Spleen (tissue), 11 donors: ENCODE measurements at regions not wholly inside any gene's neighbourhood (a gene's known extent, or its start where the extent isn't known, plus 50 kb on each side); places are given as distances from the start of the nearest gene placed in this dataset.
"Not testable (repeated sequence)": the region's sequence is repeated elsewhere in the genome, so short reads cannot be mapped to it uniquely, and the experiment has no call there.

ENCODE experiments used
- DNase-seq: peaks from one replicate; pipeline ENCODE4 v3.0.0-alpha.2; 2020
- H3K27ac ChIP-seq, 8 donors: fragments of 200-600 bp; sonication (generic) in 7 of 8; 1 replicate in 4 of 8; 2 replicates in 4 of 8; pipeline versions ENCODE4 v1.5.0 to v1.8.0; 2016 to 2021; ENCODE audit warnings: inconsistent platforms in 4 of 8, mild to moderate bottlenecking in 4 of 8, moderate library complexity in 1 of 8
- H3K27me3 ChIP-seq, 7 donors: fragments of 200-600 bp; sonication (generic) in 6 of 7; replicated peaks in 1 of 7; 1 replicate in 4 of 7; 2 replicates in 3 of 7; pipeline versions ENCODE4 v1.5.0 to v1.8.0; 2016 to 2021; ENCODE audit warnings: inconsistent platforms in 3 of 7, mild to moderate bottlenecking in 1 of 7
- H3K36me3 ChIP-seq, 6 donors: fragments of 200-600 bp; sonication (generic) in 5 of 6; 1 replicate in 4 of 6; 2 replicates in 2 of 6; pipeline versions ENCODE4 v1.5.0 to v1.8.0; 2016 to 2021; ENCODE audit warnings: inconsistent platforms in 2 of 6
- H3K4me1 ChIP-seq, 6 donors: fragments of 200-600 bp; sonication (generic) in 5 of 6; 1 replicate in 3 of 6; 2 replicates in 3 of 6; pipeline versions ENCODE4 v1.5.0 to v1.8.0; 2016 to 2021; ENCODE audit warnings: inconsistent platforms in 3 of 6
- H3K4me3 ChIP-seq, 8 donors: fragments of 200-600 bp; sonication (generic) in 7 of 8; 1 replicate in 4 of 8; 2 replicates in 4 of 8; pipeline versions ENCODE4 v1.5.0 to v1.8.0; 2016 to 2021; ENCODE audit warnings: inconsistent platforms in 4 of 8, mild to moderate bottlenecking in 4 of 8, moderate library complexity in 2 of 8
- H3K9me3 ChIP-seq, 8 donors: fragments of 200-600 bp; sonication (generic) in 7 of 8; 1 replicate in 4 of 8; 2 replicates in 4 of 8; pipeline versions ENCODE4 v1.5.0 to v1.8.0; 2016 to 2021; ENCODE audit warnings: inconsistent platforms in 4 of 8
- POLR2A ChIP-seq, 3 donors: fragments of 450-650 bp; IDR thresholded peaks; one replicate each; pipeline ENCODE4 v1.5.1; 2017; ENCODE audit warnings: antibody characterized with exemption in 3 of 3, mild to moderate bottlenecking in 1 of 3
- POLR2AphosphoS5 ChIP-seq, 3 donors: sonication (generic); formaldehyde crosslinking; IDR thresholded peaks; one replicate each; pipeline ENCODE4 v1.5.1; 2017; ENCODE audit warnings: antibody characterized with exemption in 3 of 3
- WGBS, 5 donors: extraction: QIAGEN DNeasy Blood & Tissue Kit in 3 of 5; methylation state at CpG; one replicate each; pipeline versions ENCODE4 v1.1.5 to v1.1.7; 2013 to 2018; 5-methylcytosine and 5-hydroxymethylcytosine counted together
- intact Hi-C: fragments of 100-400 bp; cut with DNase I; formaldehyde crosslinking; loops from one replicate; pipeline ENCODE4 v1.15.0; 2023; ENCODE audit warnings: low total_unique reads
- TF ChIP-seq, protein P1 (sequence below), 11 experiments: fragments of 200-600 bp in 7 of 11; fragments of 450-650 bp in 4 of 11; sonication (generic) in 4 of 11; IDR thresholded peaks in 8 of 11; conservative IDR thresholded peaks in 3 of 11; 1 replicate in 7 of 11; 2 replicates in 4 of 11; pipeline versions ENCODE4 v1.4.0 to v1.8.0; 2016 to 2021; ENCODE audit warnings: antibody characterized with exemption in 11 of 11, inconsistent platforms in 4 of 11, mild to moderate bottlenecking in 1 of 11
- donor health status: healthy with polysubstance abuse.
- donor health status: DM: no; HTN: no; CAD: no; lungs with moderate emphysema.
- donor health status: DM: no; HTN: no; CAD: no.
- donor health status: Bipolar disorder and iron deficiency.
- donor health status: healthy.
- donor health status: DM: no; HTN: no; CAD: no.
- donor health status: DM: yes; HTN: yes; CAD: no.

DNA sequence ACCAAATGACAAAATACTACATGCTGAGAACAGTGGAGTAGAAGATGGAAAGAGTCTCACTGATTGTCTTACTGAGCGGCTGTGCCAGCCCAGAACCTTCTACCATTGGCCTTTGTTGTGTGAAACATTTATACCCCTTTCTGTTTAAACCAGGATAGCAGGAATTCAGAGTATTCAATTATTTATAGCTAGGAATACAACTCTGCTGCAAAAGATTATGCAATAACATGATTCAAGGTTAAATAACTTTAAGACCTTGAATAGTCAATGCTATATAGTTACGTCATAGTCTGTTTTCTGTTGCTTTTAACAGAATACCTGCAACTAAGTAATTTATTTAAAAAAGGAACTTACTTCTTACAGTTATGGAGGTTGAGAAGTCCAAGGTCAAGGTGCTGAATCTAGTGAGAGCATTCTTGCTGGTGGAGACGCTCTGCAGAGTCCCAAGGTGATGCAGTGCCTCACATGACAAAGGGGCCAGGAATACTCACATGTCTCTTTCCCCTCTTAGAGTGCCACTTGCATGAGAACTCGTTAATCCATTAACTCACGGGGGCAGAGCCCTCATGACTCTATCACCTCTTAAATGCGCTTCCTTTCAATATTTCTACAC is 371.8 kb downstream of the MDFIC start:
- Histone ChIP-seq H3K9me3 (no peaks in the 10 kb centered on the region), H3K27ac (no peak overlapping the region), H3K27me3 (no peaks in the 10 kb centered on the region), H3K36me3 (no peaks in the 10 kb centered on the region), H3K4me1 (no peaks in the 10 kb centered on the region), H3K4me3 (no peak overlapping the region)
- intact Hi-C loops = no loop called here
- TF ChIP-seq POLR2AphosphoS5 (IDR thresholded peaks at IDR 0.05) (no peak), POLR2A (IDR thresholded peaks at IDR 0.05) (no peak)
- TF ChIP-seq, protein P1, sequence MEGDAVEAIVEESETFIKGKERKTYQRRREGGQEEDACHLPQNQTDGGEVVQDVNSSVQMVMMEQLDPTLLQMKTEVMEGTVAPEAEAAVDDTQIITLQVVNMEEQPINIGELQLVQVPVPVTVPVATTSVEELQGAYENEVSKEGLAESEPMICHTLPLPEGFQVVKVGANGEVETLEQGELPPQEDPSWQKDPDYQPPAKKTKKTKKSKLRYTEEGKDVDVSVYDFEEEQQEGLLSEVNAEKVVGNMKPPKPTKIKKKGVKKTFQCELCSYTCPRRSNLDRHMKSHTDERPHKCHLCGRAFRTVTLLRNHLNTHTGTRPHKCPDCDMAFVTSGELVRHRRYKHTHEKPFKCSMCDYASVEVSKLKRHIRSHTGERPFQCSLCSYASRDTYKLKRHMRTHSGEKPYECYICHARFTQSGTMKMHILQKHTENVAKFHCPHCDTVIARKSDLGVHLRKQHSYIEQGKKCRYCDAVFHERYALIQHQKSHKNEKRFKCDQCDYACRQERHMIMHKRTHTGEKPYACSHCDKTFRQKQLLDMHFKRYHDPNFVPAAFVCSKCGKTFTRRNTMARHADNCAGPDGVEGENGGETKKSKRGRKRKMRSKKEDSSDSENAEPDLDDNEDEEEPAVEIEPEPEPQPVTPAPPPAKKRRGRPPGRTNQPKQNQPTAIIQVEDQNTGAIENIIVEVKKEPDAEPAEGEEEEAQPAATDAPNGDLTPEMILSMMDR (IDR thresholded peaks at IDR 0.05 in 8 of 11, conservative IDR thresholded peaks at IDR 0.05 in 3 of 11) = no peak
- WGBS, 5 donors = 65 to 70% (median 70%) methylated on average over 6 of the region's 6 CpGs
- DNase-seq = no peak

GRCh38 chr7:115292381-115292780 is 370.5 kb downstream of the MDFIC start:
- Histone ChIP-seq H3K4me1 (no peaks in the 10 kb centered on the region), H3K4me3 (no peak overlapping the region), H3K9me3 (no peaks in the 10 kb centered on the region), H3K27me3 (no peaks in the 10 kb centered on the region), H3K36me3 (no peaks in the 10 kb centered on the region), H3K27ac (no peak overlapping the region)
- no peak for TF ChIP-seq POLR2AphosphoS5 (IDR thresholded peaks at IDR 0.05)
- no peak for TF ChIP-seq POLR2A (IDR thresholded peaks at IDR 0.05)
- TF ChIP-seq, protein P1 (IDR thresholded peaks at IDR 0.05 in 8 of 11, conservative IDR thresholded peaks at IDR 0.05 in 3 of 11) = no peak
- intact Hi-C loops = no loop called here
- WGBS, 5 donors = 80 to 94% (median 90%) methylated on average over 3 of the region's 3 CpGs
- DNase-seq = no peak

GRCh38 chr7:115289971-115290370 is 368.1 kb downstream of the MDFIC start:
- intact Hi-C loops = no loop called here
- WGBS, 5 donors = 76 to 87% (median 84%) methylated on average over 2 of the region's 2 CpGs
- DNase-seq = no peak
- Histone ChIP-seq H3K27ac (no peak overlapping the region), H3K4me3 (no peak overlapping the region), H3K4me1 (no peaks in the 10 kb centered on the region), H3K27me3 (no peaks in the 10 kb centered on the region), H3K36me3 (no peaks in the 10 kb centered on the region), H3K9me3 (no peaks in the 10 kb centered on the region)
- TF ChIP-seq, protein P1 (IDR thresholded peaks at IDR 0.05 in 8 of 11, conservative IDR thresholded peaks at IDR 0.05 in 3 of 11) = no peak
- TF ChIP-seq POLR2A (IDR thresholded peaks at IDR 0.05) (no peak), POLR2AphosphoS5 (IDR thresholded peaks at IDR 0.05) (no peak)

- intact Hi-C loops = no loop called here
- DNase-seq = no peak
- no peaks in the 10 kb centered on the region for H3K27me3 ChIP-seq
- H3K9me3 ChIP-seq = peaks cover 0 to 11% (median 0%) of the 10 kb centered on the region in 8 donors
- no peaks in the 10 kb centered on the region for H3K4me1 ChIP-seq
- no peaks in the 10 kb centered on the region for H3K36me3 ChIP-seq
- 87 to 97% (median 89%) methylated on average over 1 of the region's 1 CpG for WGBS, 5 donors
- H3K4me3 ChIP-seq = no peak overlapping the region
- H3K27ac ChIP-seq = no peak overlapping the region
- TF ChIP-seq, protein P1 (IDR thresholded peaks at IDR 0.05 in 8 of 11, conservative IDR thresholded peaks at IDR 0.05 in 3 of 11) = no peak
- TF ChIP-seq POLR2A (IDR thresholded peaks at IDR 0.05) (no peak), POLR2AphosphoS5 (IDR thresholded peaks at IDR 0.05) (no peak)
These were observed 354.9 kb downstream of the MDFIC start for GRCh38 chr7:115276791-115277190.

- DNase-seq, H3K36me3 ChIP-seq, H3K27ac ChIP-seq, H3K4me3 ChIP-seq, H3K27me3 ChIP-seq, intact Hi-C loops, H3K4me1 ChIP-seq: not testable (repeated sequence)
- 78 to 90% (median 80%) methylated on average over 8 of the region's 8 CpGs for WGBS, 5 donors
- peaks cover 0 to 11% (median 0%) of the 10 kb centered on the region in 8 donors for H3K9me3 ChIP-seq
These were observed 352.0 kb downstream of the MDFIC start for GRCh38 chr7:115273855-115274254.
